ENCODE measurements at regions not wholly inside any gene's neighbourhood (a gene's known extent, or its start where the extent isn't known, plus 50 kb on each side); places are given as distances from the start of the nearest gene placed in this dataset.

- H3K36me3 Mint-ChIP-seq (ENCODE audit: low read depth, unreplicated experiment), result no peaks in the 10 kb centered on the region
- Histone ChIP-seq H3K36me3 (ENCODE audit: insufficient read depth, low read length) (no peaks in the 10 kb centered on the region), H3K4me2 (ENCODE audit: low read length) (no peak overlapping the region), H3K79me2 (ENCODE audit: insufficient read depth, low read length) (no peaks in the 10 kb centered on the region), H4K20me1 (ENCODE audit: insufficient read depth, low read length) (no peaks in the 10 kb centered on the region), H3K27me3 (ENCODE audit: insufficient read depth, low read length) (no peaks in the 10 kb centered on the region), H3K9ac (ENCODE audit: low read length) (no peak overlapping the region), H3K27ac (ENCODE audit: low read depth, low read length) (no peak overlapping the region), H3K9me3 (ENCODE audit: insufficient read depth, low read depth, low read length) (no peaks in the 10 kb centered on the region), H2AFZ (ENCODE audit: low read depth, low read length) (no peak overlapping the region), H3K4me3 (ENCODE audit: insufficient read depth, low read depth, low read length) (no peak overlapping the region), H3K4me1 (ENCODE audit: insufficient read depth, low read length) (no peaks in the 10 kb centered on the region)
- no peak overlapping the region for H3K27ac Mint-ChIP-seq (ENCODE audit: unreplicated experiment)
- no peaks in the 10 kb centered on the region for H3K4me1 Mint-ChIP-seq (ENCODE audit: low read depth, unreplicated experiment)
- DNase-seq (ENCODE audit: low read depth) (no peak), FAIRE-seq (no peak)
- TF ChIP-seq EZH2 (IDR thresholded peaks at IDR 0.05; ENCODE audit: insufficient read depth, low read length) (no peak), CTCF (IDR thresholded peaks at IDR 0.05; ENCODE audit: insufficient read depth, low read depth, low read length) (no peak)
- no peak overlapping the region for H3K4me3 Mint-ChIP-seq (ENCODE audit: unreplicated experiment)
- H3K27me3 Mint-ChIP-seq (ENCODE audit: low read depth, unreplicated experiment), result no peaks in the 10 kb centered on the region
- no peaks in the 10 kb centered on the region for H3K9me3 Mint-ChIP-seq (ENCODE audit: unreplicated experiment)
Measured at GRCh38 chr2:192467953-192468660, 273.4 kb upstream of the TMEFF2 start.

- FAIRE-seq (no peak), DNase-seq (ENCODE audit: low read depth) (no peak)
- Histone ChIP-seq H3K27ac (ENCODE audit: low read depth, low read length) (no peak overlapping the region), H3K9ac (ENCODE audit: low read length) (no peak overlapping the region), H3K4me2 (ENCODE audit: low read length) (no peak overlapping the region), H3K4me3 (ENCODE audit: insufficient read depth, low read depth, low read length) (no peak overlapping the region), H3K9me3 (ENCODE audit: insufficient read depth, low read depth, low read length) (no peaks in the 10 kb centered on the region), H3K36me3 (ENCODE audit: insufficient read depth, low read length) (no peaks in the 10 kb centered on the region), H4K20me1 (ENCODE audit: insufficient read depth, low read length) (no peaks in the 10 kb centered on the region), H3K79me2 (ENCODE audit: insufficient read depth, low read length) (no peaks in the 10 kb centered on the region), H3K27me3 (ENCODE audit: insufficient read depth, low read length) (no peaks in the 10 kb centered on the region), H2AFZ (ENCODE audit: low read depth, low read length) (no peak overlapping the region), H3K4me1 (ENCODE audit: insufficient read depth, low read length) (no peaks in the 10 kb centered on the region)
- Mint-ChIP-seq H3K4me1 (ENCODE audit: low read depth, unreplicated experiment) (no peaks in the 10 kb centered on the region), H3K4me3 (ENCODE audit: unreplicated experiment) (no peak overlapping the region), H3K36me3 (ENCODE audit: low read depth, unreplicated experiment) (no peaks in the 10 kb centered on the region), H3K27ac (ENCODE audit: unreplicated experiment) (no peak overlapping the region), H3K27me3 (ENCODE audit: low read depth, unreplicated experiment) (no peaks in the 10 kb centered on the region), H3K9me3 (ENCODE audit: unreplicated experiment) (no peaks in the 10 kb centered on the region)
- TF ChIP-seq CTCF (IDR thresholded peaks at IDR 0.05; ENCODE audit: insufficient read depth, low read depth, low read length), result no peak
- TF ChIP-seq EZH2 (IDR thresholded peaks at IDR 0.05; ENCODE audit: insufficient read depth, low read length), result no peak
Measured at GRCh38 chr2:192465141-192465540, 270.4 kb upstream of the TMEFF2 start.

- no peaks in the 10 kb centered on the region for H3K4me1 Mint-ChIP-seq (ENCODE audit: low read depth, unreplicated experiment)
- H3K9ac ChIP-seq (ENCODE audit: low read length), result no peak overlapping the region
- no peak overlapping the region for H3K4me3 ChIP-seq (ENCODE audit: insufficient read depth, low read depth, low read length)
- H3K27ac ChIP-seq (ENCODE audit: low read depth, low read length), result no peak overlapping the region
- no peaks in the 10 kb centered on the region for H3K27me3 ChIP-seq (ENCODE audit: insufficient read depth, low read length)
- H3K9me3 Mint-ChIP-seq (ENCODE audit: unreplicated experiment), result no peaks in the 10 kb centered on the region
- H3K36me3 ChIP-seq (ENCODE audit: insufficient read depth, low read length), result no peaks in the 10 kb centered on the region
- H3K36me3 Mint-ChIP-seq (ENCODE audit: low read depth, unreplicated experiment), result no peaks in the 10 kb centered on the region
- no peak overlapping the region for H3K27ac Mint-ChIP-seq (ENCODE audit: unreplicated experiment)
- H2AFZ ChIP-seq (ENCODE audit: low read depth, low read length), result no peak overlapping the region
- TF ChIP-seq CTCF (IDR thresholded peaks at IDR 0.05; ENCODE audit: insufficient read depth, low read depth, low read length) (no peak), EZH2 (IDR thresholded peaks at IDR 0.05; ENCODE audit: insufficient read depth, low read length) (no peak)
- no peaks in the 10 kb centered on the region for H3K27me3 Mint-ChIP-seq (ENCODE audit: low read depth, unreplicated experiment)
- H3K9me3 ChIP-seq (ENCODE audit: insufficient read depth, low read depth, low read length), result no peaks in the 10 kb centered on the region
- H4K20me1 ChIP-seq (ENCODE audit: insufficient read depth, low read length), result no peaks in the 10 kb centered on the region
- no peak overlapping the region for H3K4me3 Mint-ChIP-seq (ENCODE audit: unreplicated experiment)
- FAIRE-seq (no peak), DNase-seq (ENCODE audit: low read depth) (no peak)
- no peaks in the 10 kb centered on the region for H3K79me2 ChIP-seq (ENCODE audit: insufficient read depth, low read length)
- no peak overlapping the region for H3K4me2 ChIP-seq (ENCODE audit: low read length)
- H3K4me1 ChIP-seq (ENCODE audit: insufficient read depth, low read length), result no peaks in the 10 kb centered on the region
Measured at GRCh38 chr2:192459422-192459821, 264.7 kb upstream of the TMEFF2 start.
